Ishikawa (cell line): ENCODE measurements at regions not wholly inside any gene's neighbourhood (a gene's known extent, or its start where the extent isn't known, plus 50 kb on each side); places are given as distances from the start of the nearest gene placed in this dataset.

Source experiments
- CREB1 ChIP-seq: IDR thresholded peaks from 2 replicates; pipeline ENCODE4 v1.6.1; 2012; ENCODE audit warnings: low read depth
- EGR1 ChIP-seq: IDR thresholded peaks from 2 replicates; pipeline ENCODE4 v1.6.1; 2012
- EP300 ChIP-seq: IDR thresholded peaks from 2 replicates; pipeline ENCODE4 v1.6.1; 2012; ENCODE audit warnings: borderline replicate concordance
- RAD21 ChIP-seq: IDR thresholded peaks from 2 replicates; pipeline ENCODE4 v1.6.1; 2012; ENCODE audit warnings: low read depth
- REST ChIP-seq: IDR thresholded peaks from 2 replicates; pipeline ENCODE4 v1.6.1; 2012; ENCODE audit warnings: low read depth, mild to moderate bottlenecking
- TEAD4 ChIP-seq: IDR thresholded peaks from 2 replicates; pipeline ENCODE4 v1.6.1; 2012

- TF ChIP-seq EP300: peak; percentile 55; the same call in 1 of the 2 replicates
- TF ChIP-seq RAD21: no peak
- peak; percentile 63 for TF ChIP-seq TEAD4
- TF ChIP-seq REST: no peak
- no peak for TF ChIP-seq CREB1
- no peak for TF ChIP-seq EGR1
These were observed 1211.6 kb upstream of the LRRN3 start for GRCh38 chr7:109879287-109879828.
